H9 (cell line): ENCODE measurements at regions not wholly inside any gene's neighbourhood (a gene's known extent, or its start where the extent isn't known, plus 50 kb on each side); places are given as distances from the start of the nearest gene placed in this dataset.

Experiments
- DNase-seq: peaks from one replicate; pipeline ENCODE4 v3.0.0-alpha.2; 2017
- H2AFZ ChIP-seq: one replicate; pipeline ENCODE4 v1.6.1; 2013; ENCODE audit warnings: mild to moderate bottlenecking, low read length, control low read depth, moderate library complexity
- H2AK5ac ChIP-seq: 2 replicates; pipeline ENCODE4 v1.6.1; 2013; ENCODE audit warnings: low read length, control low read depth, mixed read lengths; ENCODE audit not compliant: insufficient read length
- H2BK120ac ChIP-seq: one replicate; pipeline ENCODE4 v1.6.1; 2013; ENCODE audit warnings: low read depth, mild to moderate bottlenecking, low read length, control low read depth, inconsistent platforms; ENCODE audit not compliant: poor library complexity, severe bottlenecking
- H2BK12ac ChIP-seq: 2 replicates; pipeline ENCODE4 v1.6.1; 2013; ENCODE audit warnings: low read length, control low read depth, mixed read lengths, low read depth; ENCODE audit not compliant: insufficient read length
- H2BK15ac ChIP-seq: 2 replicates; pipeline ENCODE4 v1.6.1; 2013; ENCODE audit warnings: low read depth, low read length, control low read depth
- H2BK20ac ChIP-seq: one replicate; pipeline ENCODE4 v1.6.1; 2013; ENCODE audit warnings: low read depth, mild to moderate bottlenecking, low read length, control low read depth, inconsistent platforms; ENCODE audit not compliant: poor library complexity, severe bottlenecking
- H2BK5ac ChIP-seq: 2 replicates; pipeline ENCODE4 v1.6.1; 2013; ENCODE audit warnings: low read length, control low read depth, mixed read lengths; ENCODE audit not compliant: insufficient read length
- H3K14ac ChIP-seq: 2 replicates; pipeline ENCODE4 v1.6.1; 2013; ENCODE audit warnings: low read length, control low read depth; ENCODE audit not compliant: insufficient read depth
- H3K18ac ChIP-seq: 2 replicates; pipeline ENCODE4 v1.6.1; 2013; ENCODE audit warnings: low read depth, mild to moderate bottlenecking, mixed read lengths, low read length, control low read depth; ENCODE audit not compliant: insufficient read length
- H3K23ac ChIP-seq: 2 replicates; pipeline ENCODE4 v1.6.1; 2013; ENCODE audit warnings: low read length, control low read depth, mixed read lengths, low read depth; ENCODE audit not compliant: insufficient read length
- H3K23me2 ChIP-seq: 2 replicates; pipeline ENCODE4 v1.6.1; 2013; ENCODE audit warnings: low read depth, mild to moderate bottlenecking, mixed read lengths, low read length, control low read depth; ENCODE audit not compliant: insufficient read length, poor library complexity, severe bottlenecking
- H3K27ac ChIP-seq: 2 replicates; pipeline ENCODE4 v1.5.1; 2013; ENCODE audit warnings: low read length, control low read depth, mixed read lengths, low read depth; ENCODE audit not compliant: insufficient read length
- H3K27me3 ChIP-seq: 2 replicates; pipeline ENCODE4 v1.6.1; 2013; ENCODE audit warnings: low read length, control low read depth, inconsistent platforms; ENCODE audit not compliant: insufficient read depth
- H3K4ac ChIP-seq: 2 replicates; pipeline ENCODE4 v1.6.1; 2013; ENCODE audit warnings: low read depth, mild to moderate bottlenecking, control low read depth, inconsistent platforms, low read length, moderate library complexity
- H3K4me1 ChIP-seq: 2 replicates; pipeline ENCODE4 v1.6.1; 2013; ENCODE audit warnings: low read length, control low read depth, inconsistent platforms; ENCODE audit not compliant: insufficient read depth
- H3K4me2 ChIP-seq: 2 replicates; pipeline ENCODE4 v1.6.1; 2013; ENCODE audit warnings: low read length, control low read depth, mixed read lengths; ENCODE audit not compliant: insufficient read length, insufficient read depth
- H3K56ac ChIP-seq: 2 replicates; pipeline ENCODE4 v1.6.1; 2013; ENCODE audit warnings: low read depth, mild to moderate bottlenecking, mixed read lengths, low read length, control low read depth; ENCODE audit not compliant: insufficient read length
- H3K79me1 ChIP-seq: 2 replicates; pipeline ENCODE4 v1.6.1; 2013; ENCODE audit warnings: low read depth, mild to moderate bottlenecking, moderate library complexity, low read length, control low read depth, inconsistent platforms; ENCODE audit not compliant: insufficient read depth, poor library complexity, severe bottlenecking
- H3K79me2 ChIP-seq: 2 replicates; pipeline ENCODE4 v1.6.1; 2013; ENCODE audit warnings: low read length, control low read depth, inconsistent platforms; ENCODE audit not compliant: insufficient read depth
- H3K9ac ChIP-seq: 2 replicates; pipeline ENCODE4 v1.6.1; 2013; ENCODE audit warnings: low read length, control low read depth, mixed read lengths; ENCODE audit not compliant: insufficient read length; ENCODE audit errors: extremely low read depth
- H3K9me3 ChIP-seq: one replicate; pipeline ENCODE4 v1.6.1; 2013; ENCODE audit warnings: low read depth, low read length, inconsistent platforms; ENCODE audit not compliant: control insufficient read depth
- H3T11ph ChIP-seq: one replicate; pipeline ENCODE4 v1.6.1; 2013; ENCODE audit warnings: mild to moderate bottlenecking, low read length, control low read depth, inconsistent platforms
- H4K20me1 ChIP-seq: one replicate; pipeline ENCODE4 v1.6.1; 2013; ENCODE audit not compliant: control insufficient read depth, insufficient read length, insufficient read depth
- H4K5ac ChIP-seq: 2 replicates; pipeline ENCODE4 v1.6.1; 2013; ENCODE audit warnings: low read depth, mild to moderate bottlenecking, mixed read lengths, low read length, control low read depth; ENCODE audit not compliant: insufficient read length
- H4K8ac ChIP-seq: replicated peaks from 2 replicates; pipeline ENCODE4 v1.6.1; 2013; ENCODE audit warnings: low read length, control low read depth, mixed read lengths, low read depth; ENCODE audit not compliant: insufficient read length
- H4K91ac ChIP-seq: 2 replicates; pipeline ENCODE4 v1.6.1; 2013; ENCODE audit warnings: low read depth, mild to moderate bottlenecking, moderate library complexity, mixed read lengths, low read length, control low read depth; ENCODE audit not compliant: insufficient read length
- H3K27ac Mint-ChIP-seq, 3 experiments: 2 replicates in 2 of 3; 3 replicates in 1 of 3; pipeline ENCODE4 v1.8.0; 2020 to 2021; ENCODE audit warnings: mixed read lengths in 3 of 3, mild to moderate bottlenecking in 1 of 3, moderate library complexity in 1 of 3
- H3K27me3 Mint-ChIP-seq: 2 replicates; pipeline ENCODE4 v1.8.0; 2021; ENCODE audit warnings: low read depth, mild to moderate bottlenecking, moderate library complexity, mixed read lengths
- H3K36me3 Mint-ChIP-seq, 3 experiments: 2 replicates in 2 of 3; 3 replicates in 1 of 3; pipeline ENCODE4 v1.8.0; 2020 to 2021; ENCODE audit warnings: low read depth in 3 of 3, mixed read lengths in 3 of 3; ENCODE audit not compliant: insufficient read depth in 1 of 3
- H3K4me1 Mint-ChIP-seq, 2 experiments: 2 replicates each; pipeline ENCODE4 v1.8.0; 2020; ENCODE audit warnings: mixed read lengths in 2 of 2
- H3K4me3 Mint-ChIP-seq, 2 experiments: 2 replicates in 1 of 2; 3 replicates in 1 of 2; pipeline ENCODE4 v1.8.0; 2020 to 2021; ENCODE audit warnings: mild to moderate bottlenecking in 2 of 2, mixed read lengths in 2 of 2, moderate library complexity in 1 of 2
- H3K9me3 Mint-ChIP-seq, 2 experiments: 2 replicates in 1 of 2; 3 replicates in 1 of 2; pipeline ENCODE4 v1.8.0; 2020; ENCODE audit warnings: mild to moderate bottlenecking in 2 of 2, mixed read lengths in 2 of 2, moderate library complexity in 1 of 2
- CTCF ChIP-seq: fragments of 200-600 bp; sonication (generic); conservative IDR thresholded peaks from 3 replicates; pipeline ENCODE4 v1.8.0; 2021; ENCODE audit warnings: antibody characterized with exemption, mild to moderate bottlenecking
- WGBS: extraction: QIAGEN DNeasy Blood & Tissue Kit; methylation state at CpG from one replicate; pipeline ENCODE4 v1.1.7; 2013; ENCODE audit warnings: missing lambda C conversion rate, low lambda C conversion rate, mixed read lengths; ENCODE audit not compliant: insufficient read length; ENCODE audit errors: extremely low coverage; 5-methylcytosine and 5-hydroxymethylcytosine counted together

- no peak overlapping the region for H4K5ac ChIP-seq
- no peak overlapping the region for H2AFZ ChIP-seq
- peaks cover 2% of the 10 kb centered on the region for H3K27me3 Mint-ChIP-seq
- H3T11ph ChIP-seq, result no peak overlapping the region
- H2AK5ac ChIP-seq, result no peak overlapping the region
- H3K79me1 ChIP-seq, result no peaks in the 10 kb centered on the region
- no peak overlapping the region for H3K56ac ChIP-seq
- peaks cover 7 to 12% of the 10 kb centered on the region in 2 experiments for H3K4me1 Mint-ChIP-seq
- WGBS, result no CpG with 5 or more reads among the region's 1 CpG
- H3K4me3 Mint-ChIP-seq, result no peak overlapping the region
- no peaks in the 10 kb centered on the region for H3K4me1 ChIP-seq
- no peaks in the 10 kb centered on the region for H3K9me3 Mint-ChIP-seq
- H3K27me3 ChIP-seq, result no peaks in the 10 kb centered on the region
- no peak overlapping the region for H3K23ac ChIP-seq
- no peak overlapping the region for H2BK5ac ChIP-seq
- H2BK20ac ChIP-seq, result no peak overlapping the region
- H3K18ac ChIP-seq, result no peak overlapping the region
- no peak overlapping the region for H2BK12ac ChIP-seq
- no peak overlapping the region for H2BK120ac ChIP-seq
- no peaks in the 10 kb centered on the region for H3K79me2 ChIP-seq
- no peak overlapping the region for H3K4me2 ChIP-seq
- H4K8ac ChIP-seq, result no peak overlapping the region
- no peaks in the 10 kb centered on the region for H4K20me1 ChIP-seq
- H3K4ac ChIP-seq, result no peak overlapping the region
- H3K9me3 ChIP-seq, result no peaks in the 10 kb centered on the region
- H3K36me3 Mint-ChIP-seq, result no peaks in the 10 kb centered on the region
- H3K27ac ChIP-seq, result no peak overlapping the region
- no peak overlapping the region for H3K14ac ChIP-seq
- H2BK15ac ChIP-seq, result no peak overlapping the region
- H3K27ac Mint-ChIP-seq, result no peak overlapping the region
- DNase-seq, result no peak
- H3K23me2 ChIP-seq, result no peaks in the 10 kb centered on the region
- H3K9ac ChIP-seq, result no peak overlapping the region
- no peak overlapping the region for H4K91ac ChIP-seq
- no peak for TF ChIP-seq CTCF
Measured at GRCh38 chr10:8255301-8255700, 200.8 kb downstream of the GATA3 start.
